H7 (cell line): ENCODE measurements at regions not wholly inside any gene's neighbourhood (a gene's known extent, or its start where the extent isn't known, plus 50 kb on each side); places are given as distances from the start of the nearest gene placed in this dataset.
"Not testable (repeated sequence)": the region's sequence is repeated elsewhere in the genome, so short reads cannot be mapped to it uniquely, and the experiment has no call there.

Source experiments
- DNase-seq: peaks from one replicate; pipeline ENCODE4 v3.0.0; 2012
- H3K27me3 ChIP-seq: 2 replicates; pipeline ENCODE4 v1.6.0; 2011; ENCODE audit warnings: mild to moderate bottlenecking, low read length; ENCODE audit not compliant: control insufficient read depth, insufficient read depth
- H3K36me3 ChIP-seq: replicated peaks from 2 replicates; pipeline ENCODE4 v1.5.1; 2011; ENCODE audit warnings: low read length; ENCODE audit not compliant: control insufficient read depth, insufficient read depth
- H3K4me3 ChIP-seq: 2 replicates; pipeline ENCODE4 v1.5.1; 2011; ENCODE audit warnings: low read depth, mild to moderate bottlenecking, control low read depth, low read length, moderate library complexity; ENCODE audit not compliant: insufficient read depth

DNA sequence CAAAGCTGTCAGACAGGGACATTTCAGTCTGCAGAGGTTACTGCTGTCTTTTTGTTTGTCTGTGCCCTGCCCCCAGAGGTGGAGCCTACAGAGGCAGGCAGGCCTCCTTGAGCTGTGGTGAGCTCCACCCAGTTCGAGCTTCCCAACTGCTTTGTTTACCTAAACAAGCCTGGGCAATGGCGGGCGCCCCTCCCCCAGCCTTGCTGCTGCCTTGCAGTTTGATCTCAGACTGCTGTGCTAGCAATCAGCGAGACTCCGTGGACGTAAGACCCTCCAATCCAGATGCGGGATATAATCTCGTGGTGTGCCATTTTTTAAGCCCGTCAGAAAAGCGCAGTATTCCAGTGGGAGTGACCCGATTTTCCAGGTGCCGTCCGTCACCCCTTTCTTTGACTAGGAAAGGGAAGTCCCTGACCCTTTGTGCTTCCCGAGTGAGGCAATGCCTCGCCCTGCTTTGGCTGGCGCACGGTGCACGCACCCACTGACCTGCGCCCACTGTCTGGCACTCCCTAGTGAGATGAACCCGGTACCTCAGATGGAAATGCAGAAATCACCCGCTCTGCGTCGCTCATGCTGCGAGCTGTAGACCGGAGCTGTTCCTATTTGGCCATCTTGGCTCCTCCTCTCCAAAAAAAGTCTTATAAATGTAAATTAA is 54.1 kb upstream of the RIMS1 start:
- DNase-seq, H3K36me3 ChIP-seq, H3K4me3 ChIP-seq, H3K27me3 ChIP-seq: not testable (repeated sequence)
